Superior temporal gyrus (tissue), 1 donor: ENCODE measurements at regions not wholly inside any gene's neighbourhood (a gene's known extent, or its start where the extent isn't known, plus 50 kb on each side); places are given as distances from the start of the nearest gene placed in this dataset.

Experiments used
- DNase-seq: peaks from one replicate; pipeline ENCODE4 v3.0.0-alpha.2; 2016; ENCODE audit errors: extremely low spot score

GRCh38 chr15:91665212-91665611, 188.3 kb upstream of the SLCO3A1 start:
- DNase-seq = no peak

GRCh38 chr15:91668370-91668769, 185.1 kb upstream of the SLCO3A1 start:
- DNase-seq = no peak

GRCh38 chr15:91670108-91670507, 183.4 kb upstream of the SLCO3A1 start:
- no peak for DNase-seq

- no peak for DNase-seq
These were observed 175.5 kb upstream of the SLCO3A1 start for GRCh38 chr15:91678003-91678402.

GRCh38 chr15:91679447-91679846, 174.1 kb upstream of the SLCO3A1 start:
- no peak for DNase-seq

GRCh38 chr15:91685436-91685835, 168.1 kb upstream of the SLCO3A1 start:
- DNase-seq = no peak

GRCh38 chr15:91688811-91689210, 164.7 kb upstream of the SLCO3A1 start:
- DNase-seq = no peak

GRCh38 chr15:91689377-91689776, 164.1 kb upstream of the SLCO3A1 start:
- no peak for DNase-seq

- DNase-seq = no peak
These were observed 160.9 kb upstream of the SLCO3A1 start for GRCh38 chr15:91692596-91692995.

- peak; percentile 72 for DNase-seq
These were observed 159.2 kb upstream of the SLCO3A1 start for GRCh38 chr15:91694131-91694830.

GRCh38 chr15:91694831-91695210, 158.7 kb upstream of the SLCO3A1 start:
- peak; percentile 42 for DNase-seq

- no peak for DNase-seq
These were observed 157.7 kb upstream of the SLCO3A1 start for GRCh38 chr15:91695799-91696198.

GRCh38 chr15:91696981-91697380, 156.5 kb upstream of the SLCO3A1 start:
- no peak for DNase-seq

GRCh38 chr15:91698241-91698640, 155.3 kb upstream of the SLCO3A1 start:
- DNase-seq = no peak

- DNase-seq = no peak
These were observed 153.8 kb upstream of the SLCO3A1 start for GRCh38 chr15:91699741-91700140.

- no peak for DNase-seq
These were observed 150.2 kb upstream of the SLCO3A1 start for GRCh38 chr15:91703274-91703673.

GRCh38 chr15:91704343-91704742, 149.2 kb upstream of the SLCO3A1 start:
- DNase-seq = no peak

GRCh38 chr15:91706322-91707032, 147.0 kb upstream of the SLCO3A1 start:
- DNase-seq = peak; percentile 95

GRCh38 chr15:91710080-91710698, 143.3 kb upstream of the SLCO3A1 start:
- DNase-seq = no peak

GRCh38 chr15:91711384-91712033, 142.0 kb upstream of the SLCO3A1 start:
- no peak for DNase-seq

GRCh38 chr15:91712286-91712685, 141.2 kb upstream of the SLCO3A1 start:
- no peak for DNase-seq

GRCh38 chr15:91716536-91716935, 137.0 kb upstream of the SLCO3A1 start:
- DNase-seq = no peak
